GM21529 (cell line): ENCODE measurements at regions not wholly inside any gene's neighbourhood (a gene's known extent, or its start where the extent isn't known, plus 50 kb on each side); places are given as distances from the start of the nearest gene placed in this dataset.
A peak's percentile ranks its signal among the peaks of the same experiment; 100 is the strongest.

Experiments used
- ATAC-seq: cut with Tn5 transposase; IDR thresholded peaks from one replicate; pipeline ENCODE4 v1.9.1; 2021; ENCODE audit not compliant: unreplicated experiment

GRCh38 chr9:31394015-31394473, 990.4 kb upstream of the ACO1 start:
- ATAC-seq: peak; percentile 43

GRCh38 chr9:31412081-31412480, 972.4 kb upstream of the ACO1 start:
- no peak for ATAC-seq

- no peak for ATAC-seq
These were observed 969.3 kb upstream of the ACO1 start for GRCh38 chr9:31415164-31415563.

GRCh38 chr9:31418419-31418818, 966.0 kb upstream of the ACO1 start:
- no peak for ATAC-seq

- ATAC-seq: peak; percentile 69
These were observed 940.6 kb upstream of the ACO1 start for GRCh38 chr9:31443630-31444457.

GRCh38 chr9:31445357-31445756, 939.1 kb upstream of the ACO1 start:
- no peak for ATAC-seq

GRCh38 chr9:31445960-31446359, 938.5 kb upstream of the ACO1 start:
- peak; percentile 70 for ATAC-seq

- ATAC-seq: no peak
These were observed 917.4 kb upstream of the ACO1 start for GRCh38 chr9:31467075-31467474.

GRCh38 chr9:31470051-31470450, 914.4 kb upstream of the ACO1 start:
- no peak for ATAC-seq

- ATAC-seq: no peak
These were observed 913.4 kb upstream of the ACO1 start for GRCh38 chr9:31471010-31471409.

- ATAC-seq: no peak
These were observed 897.8 kb upstream of the ACO1 start for GRCh38 chr9:31486630-31487029.

GRCh38 chr9:31490551-31491106, 893.8 kb upstream of the ACO1 start:
- ATAC-seq: no peak

- ATAC-seq: no peak
These were observed 892.2 kb upstream of the ACO1 start for GRCh38 chr9:31492229-31492628.

- no peak for ATAC-seq
These were observed 884.0 kb upstream of the ACO1 start for GRCh38 chr9:31500422-31500821.

- peak; percentile 66 for ATAC-seq
These were observed 865.4 kb upstream of the ACO1 start for GRCh38 chr9:31519011-31519410.

- ATAC-seq: no peak
These were observed 865.0 kb upstream of the ACO1 start for GRCh38 chr9:31519424-31519823.

GRCh38 chr9:31519826-31520225, 864.6 kb upstream of the ACO1 start:
- ATAC-seq: no peak

- ATAC-seq: peak; percentile 80
These were observed 864.0 kb upstream of the ACO1 start for GRCh38 chr9:31520301-31521085.

- ATAC-seq: no peak
These were observed 848.8 kb upstream of the ACO1 start for GRCh38 chr9:31535651-31536050.

- ATAC-seq: no peak
These were observed 848.0 kb upstream of the ACO1 start for GRCh38 chr9:31536471-31536870.

- ATAC-seq: no peak
These were observed 842.6 kb upstream of the ACO1 start for GRCh38 chr9:31541721-31542281.
